ENCODE measurements at regions not wholly inside any gene's neighbourhood (a gene's known extent, or its start where the extent isn't known, plus 50 kb on each side); places are given as distances from the start of the nearest gene placed in this dataset.

- Histone ChIP-seq H3K4me3 (ENCODE audit: low read length) (peak overlapping the region; percentile 47), H3K27me3 (ENCODE audit: control insufficient read depth, low read length) (0 out of 2 replicates have a peak, but pooled peaks cover 2% of the 10 kb centered on the region), H3K9me3 (ENCODE audit: control insufficient read depth, insufficient read depth, low read length) (no peaks in the 10 kb centered on the region)
Measured at GRCh38 chr13:95403349-95404140, 102.3 kb upstream of the ABCC4 start.

GRCh38 chr13:95404141-95404882 is 103.1 kb upstream of the ABCC4 start:
- peak; percentile 96 for TF ChIP-seq CTCF (IDR thresholded peaks at IDR 0.05; ENCODE audit: low read depth, low read length, poor library complexity, severe bottlenecking)
- no peak for TF ChIP-seq EZH2phosphoT487 (IDR thresholded peaks at IDR 0.05; ENCODE audit: borderline replicate concordance, low read length)
- Histone ChIP-seq H4K20me1 (ENCODE audit: control insufficient read depth, insufficient read depth, low read depth, low read length) (no peaks in the 10 kb centered on the region), H3K9me3 (ENCODE audit: control insufficient read depth, insufficient read depth, low read length) (no peaks in the 10 kb centered on the region), H3K27ac (ENCODE audit: low read depth, low read length) (no peak overlapping the region), H3K79me2 (ENCODE audit: control insufficient read depth, low read length) (no peaks in the 10 kb centered on the region), H3F3A (ENCODE audit: control insufficient read depth, insufficient read depth) (no peaks in the 10 kb centered on the region), H3K9me2 (replicated peaks; ENCODE audit: control insufficient read depth, low read length) (no peaks in the 10 kb centered on the region), H3K36me3 (ENCODE audit: control insufficient read depth, low read length) (no peaks in the 10 kb centered on the region), H3K4me1 (ENCODE audit: control insufficient read depth, low read length) (peaks cover 6% of the 10 kb centered on the region), H3K27me3 (ENCODE audit: control insufficient read depth, low read length) (0 out of 2 replicates have a peak, but pooled peaks cover 2% of the 10 kb centered on the region), H3K4me3 (ENCODE audit: low read length) (peak overlapping the region; percentile 47), H3K4me2 (ENCODE audit: low read length) (peak overlapping the region; percentile 57)

More at GRCh38 chr13:95403349-95404140, 102.3 kb upstream of the ABCC4 start:
- Histone ChIP-seq H3K79me2 (ENCODE audit: control insufficient read depth, low read length) (no peaks in the 10 kb centered on the region), H3K4me1 (ENCODE audit: control insufficient read depth, low read length) (peaks cover 6% of the 10 kb centered on the region), H3K4me2 (ENCODE audit: low read length) (peak overlapping the region; percentile 57), H3K9me2 (replicated peaks; ENCODE audit: control insufficient read depth, low read length) (no peaks in the 10 kb centered on the region), H3K36me3 (ENCODE audit: control insufficient read depth, low read length) (no peaks in the 10 kb centered on the region), H3K27ac (ENCODE audit: low read depth, low read length) (no peak overlapping the region), H4K20me1 (ENCODE audit: control insufficient read depth, insufficient read depth, low read depth, low read length) (no peaks in the 10 kb centered on the region), H3F3A (ENCODE audit: control insufficient read depth, insufficient read depth) (no peaks in the 10 kb centered on the region)
- TF ChIP-seq EZH2phosphoT487 (IDR thresholded peaks at IDR 0.05; ENCODE audit: borderline replicate concordance, low read length) (no peak), CTCF (IDR thresholded peaks at IDR 0.05; ENCODE audit: low read depth, low read length, poor library complexity, severe bottlenecking) (no peak)

- H3K4me2 ChIP-seq (ENCODE audit: low read length): no peak overlapping the region
- H3K4me1 ChIP-seq (ENCODE audit: control insufficient read depth, low read length): peaks cover 6% of the 10 kb centered on the region
- no peaks in the 10 kb centered on the region for H3K79me2 ChIP-seq (ENCODE audit: control insufficient read depth, low read length)
- H3K9me3 ChIP-seq (ENCODE audit: control insufficient read depth, insufficient read depth, low read length): no peaks in the 10 kb centered on the region
- H3K4me3 ChIP-seq (ENCODE audit: low read length): no peak overlapping the region
- H3K27me3 ChIP-seq (ENCODE audit: control insufficient read depth, low read length): peaks cover 6% of the 10 kb centered on the region
- no peaks in the 10 kb centered on the region for H4K20me1 ChIP-seq (ENCODE audit: control insufficient read depth, insufficient read depth, low read depth, low read length)
- no peaks in the 10 kb centered on the region for H3K36me3 ChIP-seq (ENCODE audit: control insufficient read depth, low read length)
- TF ChIP-seq EZH2phosphoT487 (IDR thresholded peaks at IDR 0.05; ENCODE audit: borderline replicate concordance, low read length) (no peak), CTCF (IDR thresholded peaks at IDR 0.05; ENCODE audit: low read depth, low read length, poor library complexity, severe bottlenecking) (no peak)
- no peak overlapping the region for H3K27ac ChIP-seq (ENCODE audit: low read depth, low read length)
- no peaks in the 10 kb centered on the region for H3F3A ChIP-seq (ENCODE audit: control insufficient read depth, insufficient read depth)
- no peaks in the 10 kb centered on the region for H3K9me2 ChIP-seq (replicated peaks; ENCODE audit: control insufficient read depth, low read length)
Measured at GRCh38 chr13:95406176-95406575, 104.9 kb upstream of the ABCC4 start.

Data from DOHH2 (cell line).